ENCODE measurements at regions not wholly inside any gene's neighbourhood (a gene's known extent, or its start where the extent isn't known, plus 50 kb on each side); places are given as distances from the start of the nearest gene placed in this dataset.

DNA sequence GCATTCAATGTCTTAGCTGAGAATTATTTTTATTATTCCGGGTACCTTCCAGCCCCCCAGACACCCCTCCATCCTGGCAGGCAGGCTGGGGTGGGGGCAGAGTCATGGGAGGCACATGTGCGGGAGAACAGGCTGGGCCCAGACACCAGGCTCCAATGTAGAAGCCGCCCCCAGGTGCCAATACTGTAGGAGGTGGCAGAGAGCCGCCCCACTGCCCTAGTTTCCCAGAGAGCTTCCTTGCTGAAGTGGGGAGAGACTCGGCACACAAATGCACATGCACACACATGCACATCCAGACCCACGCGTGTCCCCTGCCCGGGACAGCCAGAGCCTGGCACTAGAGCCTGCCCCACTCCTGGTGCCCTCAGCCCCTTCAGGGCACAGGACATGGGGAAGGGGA lies 98.4 kb upstream of the LINGO1 start:
- no peaks in the 10 kb centered on the region for H3K9me3 ChIP-seq (ENCODE audit: severe bottlenecking)
- no peak for ATAC-seq (ENCODE audit: low read depth)
- TF ChIP-seq, protein P1, sequence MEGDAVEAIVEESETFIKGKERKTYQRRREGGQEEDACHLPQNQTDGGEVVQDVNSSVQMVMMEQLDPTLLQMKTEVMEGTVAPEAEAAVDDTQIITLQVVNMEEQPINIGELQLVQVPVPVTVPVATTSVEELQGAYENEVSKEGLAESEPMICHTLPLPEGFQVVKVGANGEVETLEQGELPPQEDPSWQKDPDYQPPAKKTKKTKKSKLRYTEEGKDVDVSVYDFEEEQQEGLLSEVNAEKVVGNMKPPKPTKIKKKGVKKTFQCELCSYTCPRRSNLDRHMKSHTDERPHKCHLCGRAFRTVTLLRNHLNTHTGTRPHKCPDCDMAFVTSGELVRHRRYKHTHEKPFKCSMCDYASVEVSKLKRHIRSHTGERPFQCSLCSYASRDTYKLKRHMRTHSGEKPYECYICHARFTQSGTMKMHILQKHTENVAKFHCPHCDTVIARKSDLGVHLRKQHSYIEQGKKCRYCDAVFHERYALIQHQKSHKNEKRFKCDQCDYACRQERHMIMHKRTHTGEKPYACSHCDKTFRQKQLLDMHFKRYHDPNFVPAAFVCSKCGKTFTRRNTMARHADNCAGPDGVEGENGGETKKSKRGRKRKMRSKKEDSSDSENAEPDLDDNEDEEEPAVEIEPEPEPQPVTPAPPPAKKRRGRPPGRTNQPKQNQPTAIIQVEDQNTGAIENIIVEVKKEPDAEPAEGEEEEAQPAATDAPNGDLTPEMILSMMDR (IDR thresholded peaks at IDR 0.05; ENCODE audit: poor library complexity, severe bottlenecking), result no peak

DNA sequence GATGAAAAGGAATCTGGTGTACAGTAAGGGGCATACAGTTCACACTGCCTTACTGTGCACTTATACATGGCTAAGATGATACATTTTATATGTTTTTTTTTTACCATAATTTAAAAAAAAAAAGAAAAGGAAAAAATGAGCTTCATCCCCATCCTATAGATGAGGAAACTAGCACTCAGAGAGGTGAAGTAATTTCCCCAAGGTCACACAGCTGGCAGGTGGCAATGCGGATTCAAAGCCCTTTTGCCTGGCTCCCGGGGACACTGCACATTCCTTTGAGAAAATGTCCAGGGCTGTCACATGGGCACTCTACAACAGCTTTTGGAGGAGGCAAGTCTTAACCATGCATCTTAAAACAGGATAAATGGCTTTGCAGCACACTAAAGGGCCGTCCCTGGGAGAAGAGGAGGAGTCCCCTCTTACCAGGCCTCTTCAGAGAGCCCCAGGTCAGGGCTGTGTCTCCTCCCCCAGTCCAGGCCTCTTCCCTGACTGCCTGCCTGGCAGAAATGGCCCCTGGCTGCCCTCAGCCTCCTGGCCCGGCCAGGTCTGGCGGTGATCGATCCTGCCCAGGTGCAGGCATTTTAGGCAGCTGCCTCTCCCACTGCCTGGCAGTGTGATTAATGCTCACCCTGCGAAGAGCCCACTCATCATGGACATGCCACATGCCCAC lies 95.1 kb upstream of the LINGO1 start:
- Histone ChIP-seq H3K27ac (ENCODE audit: poor library complexity, severe bottlenecking) (no peak overlapping the region), H3K27me3 (ENCODE audit: insufficient read depth, poor library complexity, severe bottlenecking) (no peaks in the 10 kb centered on the region), H3K36me3 (ENCODE audit: low read depth) (no peaks in the 10 kb centered on the region), H3K4me1 (ENCODE audit: insufficient read depth, poor library complexity, severe bottlenecking) (no peaks in the 10 kb centered on the region), H3K9me3 (ENCODE audit: severe bottlenecking) (no peaks in the 10 kb centered on the region), H3K4me3 (ENCODE audit: severe bottlenecking) (no peak overlapping the region)
- TF ChIP-seq, protein P1 (IDR thresholded peaks at IDR 0.05; ENCODE audit: poor library complexity, severe bottlenecking), result no peak
- DNase-seq (ENCODE audit: low spot score) (no peak), ATAC-seq (ENCODE audit: low read depth) (no peak)

More for the DNA sequence above, 98.4 kb upstream of the LINGO1 start:
- no peaks in the 10 kb centered on the region for H3K4me1 ChIP-seq (ENCODE audit: insufficient read depth, poor library complexity, severe bottlenecking)
- no peaks in the 10 kb centered on the region for H3K27me3 ChIP-seq (ENCODE audit: insufficient read depth, poor library complexity, severe bottlenecking)
- no peak overlapping the region for H3K27ac ChIP-seq (ENCODE audit: poor library complexity, severe bottlenecking)
- DNase-seq (ENCODE audit: low spot score), result no peak
- H3K4me3 ChIP-seq (ENCODE audit: severe bottlenecking), result no peak overlapping the region
- no peaks in the 10 kb centered on the region for H3K36me3 ChIP-seq (ENCODE audit: low read depth)

DNA sequence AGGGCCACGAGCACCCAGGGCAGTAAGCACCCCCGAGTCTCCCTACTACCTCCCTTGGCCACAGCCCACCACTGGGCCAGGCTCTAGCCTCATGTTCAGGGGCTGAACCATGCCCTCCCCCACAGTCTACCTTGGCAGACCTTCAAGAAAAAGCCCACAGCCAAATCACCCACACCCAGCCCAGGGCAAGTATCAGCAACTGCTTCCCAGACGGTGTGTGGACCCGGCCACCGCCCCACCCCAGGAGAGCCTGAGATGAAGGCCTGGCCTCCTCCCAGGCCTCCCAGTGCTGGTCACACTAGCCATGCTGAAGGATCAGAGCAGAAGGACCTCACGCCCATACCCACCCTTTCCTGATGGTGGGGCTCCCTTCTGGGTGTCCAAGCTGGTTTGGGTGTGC lies 92.0 kb upstream of the LINGO1 start:
- Histone ChIP-seq H3K27me3 (ENCODE audit: insufficient read depth, poor library complexity, severe bottlenecking) (no peaks in the 10 kb centered on the region), H3K9me3 (ENCODE audit: severe bottlenecking) (no peaks in the 10 kb centered on the region), H3K4me3 (ENCODE audit: severe bottlenecking) (no peak overlapping the region), H3K36me3 (ENCODE audit: low read depth) (no peaks in the 10 kb centered on the region), H3K4me1 (ENCODE audit: insufficient read depth, poor library complexity, severe bottlenecking) (no peaks in the 10 kb centered on the region), H3K27ac (ENCODE audit: poor library complexity, severe bottlenecking) (no peak overlapping the region)
- ATAC-seq (ENCODE audit: low read depth) (no peak), DNase-seq (ENCODE audit: low spot score) (no peak)
- TF ChIP-seq, protein P1 (IDR thresholded peaks at IDR 0.05; ENCODE audit: poor library complexity, severe bottlenecking), result no peak

DNA sequence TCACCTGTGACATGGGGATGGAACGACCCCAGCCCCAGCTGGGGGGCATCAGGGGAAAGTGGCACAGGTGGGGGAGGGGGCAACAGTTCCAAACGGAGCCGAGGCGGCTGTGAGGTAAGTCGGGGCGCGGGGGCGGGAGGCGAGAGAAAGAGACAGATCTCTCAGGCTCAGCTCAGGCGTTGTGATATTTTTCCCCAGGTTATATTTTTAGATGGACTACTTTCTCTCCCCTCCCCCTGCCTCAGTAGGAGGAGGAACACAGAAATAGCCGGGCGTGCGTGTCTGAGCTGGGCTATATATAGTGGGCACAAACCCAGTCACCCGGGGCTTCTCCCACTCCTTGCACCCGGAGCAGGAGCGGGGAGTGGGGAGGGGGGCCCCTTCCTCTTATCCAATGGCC lies 91.0 kb upstream of the LINGO1 start:
- no peaks in the 10 kb centered on the region for H3K9me3 ChIP-seq (ENCODE audit: severe bottlenecking)
- H3K27ac ChIP-seq (ENCODE audit: poor library complexity, severe bottlenecking), result no peak overlapping the region
- H3K36me3 ChIP-seq (ENCODE audit: low read depth), result no peaks in the 10 kb centered on the region

More for the DNA sequence above, 91.0 kb upstream of the LINGO1 start:
- TF ChIP-seq, protein P1 (IDR thresholded peaks at IDR 0.05; ENCODE audit: poor library complexity, severe bottlenecking), result no peak
- Histone ChIP-seq H3K4me3 (ENCODE audit: severe bottlenecking) (no peak overlapping the region), H3K27me3 (ENCODE audit: insufficient read depth, poor library complexity, severe bottlenecking) (no peaks in the 10 kb centered on the region), H3K4me1 (ENCODE audit: insufficient read depth, poor library complexity, severe bottlenecking) (no peaks in the 10 kb centered on the region)
- no peak for DNase-seq (ENCODE audit: low spot score)
- ATAC-seq (ENCODE audit: low read depth), result no peak

Data from RWPE2 (cell line).